DMS 273 (cell line): ENCODE measurements at regions not wholly inside any gene's neighbourhood (a gene's known extent, or its start where the extent isn't known, plus 50 kb on each side); places are given as distances from the start of the nearest gene placed in this dataset.
"Not testable (repeated sequence)": the region's sequence is repeated elsewhere in the genome, so short reads cannot be mapped to it uniquely, and the experiment has no call there.

Source experiments
- DNase-seq: peaks from one replicate; lab custom pipeline; 2025; ENCODE audit not compliant: unreplicated experiment; lab: John Stamatoyannopoulos, UW

DNA sequence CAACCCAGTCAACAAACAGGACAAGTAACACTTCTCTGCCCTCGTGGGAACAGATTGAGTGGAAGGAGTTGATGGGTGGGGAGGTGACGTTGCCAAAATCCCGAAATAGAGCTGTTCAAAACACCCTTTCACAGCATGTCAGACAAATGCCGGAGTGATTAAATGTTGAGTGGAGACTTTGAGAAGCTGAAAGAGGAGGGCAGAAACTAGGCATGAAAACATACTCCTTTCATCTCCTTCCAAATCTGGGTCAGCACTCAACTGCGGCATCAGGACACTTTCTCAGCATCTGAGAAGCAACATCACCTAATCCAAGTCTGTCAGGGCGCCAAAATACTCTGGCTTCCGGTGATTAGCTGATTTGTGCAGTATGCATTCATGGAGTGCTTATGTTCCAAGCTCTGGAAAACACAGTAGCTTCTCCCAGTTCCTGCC is 51.5 kb upstream of the MRI1 start:
- peak; percentile 41 for DNase-seq

- DNase-seq, result peak; percentile 28
Observed at GRCh38 chr19:13707915-13708314, 56.4 kb upstream of the MRI1 start.

DNA sequence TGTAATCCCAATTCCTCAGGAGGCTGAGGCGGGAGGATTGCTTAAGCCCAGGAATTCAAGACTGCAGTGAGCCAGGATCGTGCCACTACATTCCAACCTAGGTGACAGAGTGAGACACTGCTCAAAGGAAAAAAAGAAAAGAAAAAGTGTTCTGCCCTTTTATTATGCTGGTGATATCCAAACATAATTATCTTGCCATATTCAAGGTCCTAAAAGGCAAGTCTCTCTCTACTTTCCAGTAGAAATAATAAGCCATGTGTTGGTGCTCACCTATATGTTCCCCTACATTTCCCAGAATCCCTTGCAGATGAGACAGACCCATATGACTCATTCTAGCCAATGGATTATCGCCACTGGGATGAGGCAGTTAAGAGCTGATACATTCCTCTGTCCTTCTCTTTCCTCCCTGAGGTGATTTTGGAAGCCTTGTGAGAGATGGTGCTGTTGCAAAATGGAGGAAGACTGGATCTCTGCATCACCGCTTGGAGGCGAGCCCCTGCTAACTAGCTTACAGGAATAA is 58.3 kb upstream of the MRI1 start:
- no peak for DNase-seq

GRCh38 chr19:13705201-13705600 is 59.1 kb upstream of the MRI1 start:
- no peak for DNase-seq

- no peak for DNase-seq
Observed at GRCh38 chr19:13701624-13702023, 62.7 kb upstream of the MRI1 start.

- DNase-seq, result peak; percentile 28
Observed at GRCh38 chr19:13700621-13701020, 63.7 kb upstream of the MRI1 start.

DNA sequence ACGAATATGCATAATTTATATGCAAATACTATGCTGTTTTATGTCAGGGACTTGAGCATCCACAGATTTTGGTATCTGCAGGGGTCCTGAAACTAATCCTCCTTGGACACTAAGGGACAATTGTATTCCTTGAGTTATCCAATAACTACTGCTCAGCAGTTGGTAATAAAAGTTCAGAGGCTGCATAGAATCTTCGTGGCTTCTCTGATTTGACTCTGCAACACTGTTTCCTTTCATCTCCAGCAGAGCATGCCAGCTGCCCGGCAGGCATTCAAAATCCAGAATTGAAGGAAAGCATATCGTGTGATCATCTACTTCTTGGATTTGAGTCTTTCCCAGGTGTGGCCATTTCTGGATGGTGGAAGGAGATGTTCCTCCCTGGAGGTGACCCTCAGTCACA is 64.5 kb upstream of the MRI1 start:
- DNase-seq, result no peak

GRCh38 chr19:13696839-13697238 is 67.5 kb upstream of the MRI1 start:
- no peak for DNase-seq

GRCh38 chr19:13693889-13694288 is 70.4 kb upstream of the MRI1 start:
- DNase-seq, result no peak

DNA sequence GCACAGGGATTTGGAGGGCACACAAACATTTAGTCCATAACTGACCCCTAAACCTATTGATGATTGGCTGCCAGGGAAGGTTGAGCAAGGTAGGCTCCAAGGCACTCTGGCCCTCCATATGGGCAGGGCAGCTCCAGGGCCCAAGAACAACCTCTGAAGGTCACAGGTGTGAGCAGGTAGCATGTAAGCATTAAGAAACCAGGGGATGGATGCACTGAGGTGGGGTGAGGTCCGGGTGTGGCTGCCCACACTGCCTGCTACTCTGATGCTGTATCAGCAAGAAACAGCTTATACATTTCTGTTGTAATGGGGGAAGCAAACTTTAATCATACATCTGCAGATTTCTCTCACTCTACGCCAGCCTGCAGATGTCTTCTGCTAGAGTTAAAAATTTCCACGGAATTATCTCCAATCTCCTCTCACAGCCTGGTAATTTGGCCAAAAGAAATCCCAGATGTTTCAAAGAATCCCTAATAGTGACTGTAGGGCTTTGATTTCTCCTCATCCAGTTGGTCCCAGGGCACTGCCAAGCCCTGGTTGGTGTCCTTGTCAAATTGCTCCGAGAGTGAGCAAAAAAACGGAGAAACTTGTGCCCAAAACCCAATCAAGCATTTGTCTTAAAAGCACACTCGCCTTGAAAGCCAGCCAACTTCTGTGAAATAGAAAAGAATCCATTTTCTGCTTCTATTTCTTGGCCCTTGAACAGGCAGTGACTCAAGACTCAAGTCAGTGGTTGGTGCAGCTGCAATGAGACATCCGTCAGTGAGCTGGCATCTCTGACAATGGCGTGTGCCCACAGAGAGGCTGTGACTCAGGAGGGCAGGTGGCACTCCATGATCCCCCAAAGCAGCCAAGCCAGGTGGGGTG is 72.5 kb upstream of the MRI1 start:
- no peak for DNase-seq

GRCh38 chr19:13689085-13689484 is 75.2 kb upstream of the MRI1 start:
- DNase-seq, result peak; percentile 80

DNA sequence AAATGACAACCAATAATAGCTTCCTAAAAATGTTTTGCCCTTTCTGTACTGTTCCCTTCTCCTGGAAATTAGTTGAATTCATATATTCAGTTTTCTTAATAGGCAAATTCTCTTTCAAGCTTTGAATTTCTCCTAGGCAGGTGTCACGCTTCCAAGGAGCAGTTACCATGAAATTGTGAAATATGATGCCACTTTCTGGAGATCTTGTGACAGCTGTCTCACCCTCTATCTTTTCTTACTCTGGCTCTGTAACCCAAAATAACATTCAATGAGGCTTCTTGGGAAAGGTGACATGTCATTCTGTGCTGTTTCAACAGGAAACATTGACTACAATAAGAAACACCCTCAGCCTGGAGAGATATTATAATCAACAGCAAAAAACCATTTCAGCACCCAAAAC is 80.3 kb upstream of the MRI1 start:
- DNase-seq, result peak; percentile 57

GRCh38 chr19:13681509-13681908 is 82.8 kb upstream of the MRI1 start:
- no peak for DNase-seq

GRCh38 chr19:13680708-13681360 is 83.5 kb upstream of the MRI1 start:
- not testable (repeated sequence) for DNase-seq

DNA sequence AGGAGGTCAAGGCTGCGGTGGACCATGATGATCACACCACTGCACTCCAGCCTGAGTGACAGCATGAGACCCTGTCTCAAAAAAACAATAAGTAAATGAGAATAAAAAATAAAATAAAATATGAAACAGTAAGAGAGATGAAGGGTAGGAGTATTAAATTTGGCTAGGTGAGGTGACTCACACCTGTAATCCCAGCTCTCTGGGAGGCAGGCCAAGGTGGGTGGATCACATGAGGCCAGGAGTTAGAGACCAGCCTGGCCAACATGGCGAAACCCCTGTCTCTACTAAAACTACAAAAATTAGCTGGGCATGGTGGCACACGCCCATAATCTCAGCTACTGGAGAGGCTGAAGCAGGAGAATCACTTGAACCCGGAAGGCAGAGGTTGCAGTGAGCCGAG is 87.4 kb upstream of the MRI1 start:
- DNase-seq, result not testable (repeated sequence)

DNA sequence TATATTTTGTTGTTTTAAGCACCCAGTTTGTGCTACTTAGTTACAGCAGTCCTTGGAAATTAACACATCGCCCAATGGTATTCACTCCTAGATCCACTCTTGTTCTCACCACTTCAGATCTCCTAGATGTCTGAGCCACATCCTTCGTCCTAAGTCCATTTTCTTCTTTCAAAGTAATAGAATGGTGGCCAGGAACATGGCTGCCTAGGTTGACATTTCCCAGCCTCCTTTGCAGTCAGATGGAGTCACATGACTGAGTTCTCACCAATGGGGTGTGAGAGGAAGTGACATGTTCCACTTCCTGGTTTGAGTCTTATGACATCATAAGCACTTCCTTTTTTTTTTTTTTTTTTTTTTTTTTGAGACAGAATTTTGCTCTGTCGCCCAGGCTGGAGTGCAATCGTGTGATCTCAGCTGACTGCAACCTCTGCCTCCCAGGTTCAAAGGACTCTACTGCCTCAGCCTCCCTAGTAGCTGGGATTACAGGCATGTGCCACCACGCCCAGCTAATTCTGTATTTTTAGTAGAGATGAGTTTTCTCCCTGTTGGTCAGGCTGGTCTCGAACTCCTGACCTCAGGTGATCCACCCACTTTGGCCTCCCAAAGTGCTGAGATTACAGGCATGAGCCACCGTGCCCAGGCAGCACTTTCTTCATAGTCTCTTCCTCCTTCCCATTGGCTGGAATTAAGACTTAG is 91.7 kb upstream of the MRI1 start:
- peak; percentile 59 for DNase-seq

- DNase-seq, result no peak
Observed at GRCh38 chr19:13670846-13671245, 93.5 kb upstream of the MRI1 start.

DNA sequence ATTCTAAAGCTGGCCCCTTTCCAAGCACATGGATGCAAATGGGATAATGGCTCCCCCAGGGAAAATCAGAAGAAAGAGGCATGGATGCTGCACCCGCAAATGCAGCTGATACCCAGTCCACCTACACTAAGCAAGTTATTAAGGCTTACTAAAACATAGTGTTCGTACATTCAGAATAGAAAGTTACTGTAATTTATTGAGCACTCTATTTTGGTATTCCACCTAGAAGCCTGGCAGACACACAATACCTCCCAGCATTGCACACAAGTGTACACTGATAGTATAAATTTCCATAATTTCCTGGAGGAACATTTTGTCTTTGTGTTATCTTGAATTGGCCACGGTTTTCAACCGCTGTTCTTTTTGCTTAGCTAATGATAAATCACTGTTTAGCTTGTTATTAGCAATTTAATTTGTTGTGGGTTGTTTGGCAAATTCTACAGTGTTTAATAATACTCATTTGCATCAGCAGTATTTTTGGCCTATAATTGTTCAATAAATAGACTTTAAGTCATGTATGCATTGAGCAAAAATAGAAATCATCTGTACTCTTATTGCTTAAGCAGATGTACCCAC is 94.5 kb upstream of the MRI1 start:
- DNase-seq, result peak; percentile 43

- DNase-seq, result no peak
Observed at GRCh38 chr19:13668964-13669363, 95.4 kb upstream of the MRI1 start.

- no peak for DNase-seq
Observed at GRCh38 chr19:13666165-13666564, 98.2 kb upstream of the MRI1 start.
